NOMO-1 (cell line): ENCODE measurements at regions not wholly inside any gene's neighbourhood (a gene's known extent, or its start where the extent isn't known, plus 50 kb on each side); places are given as distances from the start of the nearest gene placed in this dataset.

Source experiments
- DNase-seq, 2 experiments: peaks; one replicate each; lab custom pipeline; 2025; ENCODE audit not compliant: unreplicated experiment in 2 of 2; lab: John Stamatoyannopoulos, UW

- no peak for DNase-seq
Measured at GRCh38 chr15:29558261-29558660, 264.0 kb downstream of the TJP1 start.

GRCh38 chr15:29557171-29557570, 265.1 kb downstream of the TJP1 start:
- no peak for DNase-seq

- no peak for DNase-seq
Measured at GRCh38 chr15:29556380-29556779, 265.9 kb downstream of the TJP1 start.

- no peak for DNase-seq
Measured at GRCh38 chr15:29554531-29554930, 267.7 kb downstream of the TJP1 start.

- no peak for DNase-seq
Measured at GRCh38 chr15:29550834-29551465, 271.3 kb downstream of the TJP1 start.

GRCh38 chr15:29548006-29548405, 274.3 kb downstream of the TJP1 start:
- no peak for DNase-seq

- no peak for DNase-seq
Measured at GRCh38 chr15:29544513-29545128, 275.0 kb upstream of the NSMCE3 start.

GRCh38 chr15:29542994-29543393, 273.4 kb upstream of the NSMCE3 start:
- DNase-seq = no peak

GRCh38 chr15:29541309-29541708, 271.7 kb upstream of the NSMCE3 start:
- no peak for DNase-seq

GRCh38 chr15:29540479-29540878, 270.9 kb upstream of the NSMCE3 start:
- no peak for DNase-seq

- no peak for DNase-seq
Measured at GRCh38 chr15:29539736-29540135, 270.1 kb upstream of the NSMCE3 start.

GRCh38 chr15:29538044-29538443, 268.4 kb upstream of the NSMCE3 start:
- no peak for DNase-seq

- DNase-seq = no peak
Measured at GRCh38 chr15:29535952-29536351, 266.3 kb upstream of the NSMCE3 start.

- DNase-seq = no peak
Measured at GRCh38 chr15:29534378-29534777, 264.8 kb upstream of the NSMCE3 start.

- no peak for DNase-seq
Measured at GRCh38 chr15:29533647-29534046, 264.0 kb upstream of the NSMCE3 start.

GRCh38 chr15:29532296-29532695, 262.7 kb upstream of the NSMCE3 start:
- DNase-seq = no peak

- no peak for DNase-seq
Measured at GRCh38 chr15:29530966-29531365, 261.3 kb upstream of the NSMCE3 start.

GRCh38 chr15:29529043-29529442, 259.4 kb upstream of the NSMCE3 start:
- DNase-seq = no peak

- no peak for DNase-seq
Measured at GRCh38 chr15:29528276-29528675, 258.7 kb upstream of the NSMCE3 start.

GRCh38 chr15:29526802-29527201, 257.2 kb upstream of the NSMCE3 start:
- no peak for DNase-seq

GRCh38 chr15:29522373-29523276, 253.0 kb upstream of the NSMCE3 start:
- no peak for DNase-seq

GRCh38 chr15:29518442-29518841, 248.8 kb upstream of the NSMCE3 start:
- DNase-seq = no peak
